ENCODE measurements at regions not wholly inside any gene's neighbourhood (a gene's known extent, or its start where the extent isn't known, plus 50 kb on each side); places are given as distances from the start of the nearest gene placed in this dataset.
"Not testable (repeated sequence)": the region's sequence is repeated elsewhere in the genome, so short reads cannot be mapped to it uniquely, and the experiment has no call there.

DNA sequence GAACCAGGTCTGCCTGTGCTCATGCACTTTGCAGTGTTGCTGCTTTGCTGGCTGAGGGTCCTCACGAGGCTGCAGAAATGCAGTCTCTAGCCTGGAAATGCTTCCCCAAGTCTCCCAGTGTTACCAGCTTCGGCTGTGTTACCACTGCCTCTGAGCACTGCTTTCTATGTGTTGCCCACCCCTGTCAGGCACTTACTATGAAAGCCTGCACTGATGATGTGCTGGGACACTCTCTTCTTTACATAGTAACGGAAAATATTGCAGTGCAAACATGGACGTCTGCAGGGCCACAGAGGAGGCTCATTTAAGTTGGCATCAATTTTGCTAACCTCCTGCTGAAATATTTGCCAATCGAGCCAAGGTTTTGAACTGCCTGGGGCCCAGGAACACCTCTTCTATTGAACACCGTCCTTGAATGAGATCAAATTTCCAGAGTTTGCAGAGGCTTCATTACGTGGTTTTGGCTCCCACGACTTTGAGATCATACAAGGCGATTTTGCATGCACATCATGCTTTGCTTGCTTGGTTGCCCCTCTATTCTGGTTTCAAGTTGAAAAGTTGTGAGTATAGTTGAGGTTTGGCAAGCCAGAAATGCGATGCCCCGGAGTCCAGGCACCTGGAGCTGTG is 404.7 kb upstream of the PODXL start:
- DNase-seq: no peak

DNA sequence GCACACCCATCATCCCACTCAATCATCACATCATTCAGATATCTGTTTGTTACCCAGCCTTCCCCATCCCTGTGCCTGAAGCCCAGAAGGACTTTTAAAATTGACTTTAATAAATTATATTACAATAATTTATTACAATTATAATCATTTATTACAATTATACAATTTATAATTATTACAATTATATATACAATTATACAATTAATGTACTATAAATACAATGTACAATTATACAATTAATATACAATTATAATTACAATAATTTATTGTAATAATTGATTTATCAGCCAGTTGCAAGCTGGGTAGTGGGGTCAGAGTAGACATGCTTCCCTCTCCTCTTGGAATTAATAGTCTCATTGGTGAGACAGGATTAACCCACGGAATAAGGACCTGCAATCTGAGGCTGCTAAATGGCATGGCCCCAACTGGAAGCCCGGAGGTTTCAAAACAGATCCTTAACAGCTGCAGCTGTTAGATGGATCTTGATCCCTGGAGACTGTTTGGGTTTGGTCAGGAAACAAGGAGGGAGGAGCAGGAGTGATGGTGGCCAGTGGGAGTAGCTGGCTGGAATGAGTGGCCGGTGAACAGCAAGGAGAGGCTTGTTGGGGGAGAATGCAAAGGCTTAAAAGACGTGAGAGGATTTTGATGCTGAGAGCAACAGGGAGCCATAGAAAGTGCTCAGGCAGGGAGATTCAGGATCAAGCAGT is 402.8 kb upstream of the PODXL start:
- DNase-seq: no peak

DNA sequence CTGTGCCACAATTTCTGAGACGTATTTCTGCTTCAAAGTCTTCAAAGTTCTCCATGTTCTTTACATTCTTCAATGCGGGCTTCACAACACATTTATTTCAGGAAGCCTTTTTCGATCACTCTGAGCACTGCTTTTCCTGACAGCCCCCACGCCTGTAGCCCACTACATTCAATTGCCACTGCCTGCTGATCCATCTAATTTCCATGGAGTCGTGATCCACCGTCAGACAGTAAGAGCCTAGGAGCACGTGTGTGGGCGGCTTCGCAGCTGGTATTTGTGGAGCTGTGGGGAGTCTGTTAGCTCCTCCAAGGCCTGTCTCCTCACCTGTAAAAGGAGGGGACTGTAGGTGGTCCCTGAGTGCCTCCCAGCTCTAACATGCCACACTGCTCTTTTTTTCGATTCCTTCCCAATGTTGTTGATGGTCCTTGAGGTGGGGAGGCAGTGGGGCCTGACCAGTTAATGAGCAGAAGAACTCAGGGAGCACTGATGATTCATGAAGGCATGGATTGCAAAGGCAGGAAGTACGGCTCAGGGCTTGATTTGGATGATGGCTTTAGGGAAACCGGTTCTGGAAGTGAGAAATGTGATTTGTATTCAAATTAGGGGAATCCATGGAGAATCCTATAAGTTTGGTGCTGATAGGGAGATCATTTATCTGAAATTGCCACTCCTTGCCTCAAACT is 401.1 kb upstream of the PODXL start:
- peak in 7 of 56 donors; percentile 7 to 60 (median 16) for DNase-seq

DNA sequence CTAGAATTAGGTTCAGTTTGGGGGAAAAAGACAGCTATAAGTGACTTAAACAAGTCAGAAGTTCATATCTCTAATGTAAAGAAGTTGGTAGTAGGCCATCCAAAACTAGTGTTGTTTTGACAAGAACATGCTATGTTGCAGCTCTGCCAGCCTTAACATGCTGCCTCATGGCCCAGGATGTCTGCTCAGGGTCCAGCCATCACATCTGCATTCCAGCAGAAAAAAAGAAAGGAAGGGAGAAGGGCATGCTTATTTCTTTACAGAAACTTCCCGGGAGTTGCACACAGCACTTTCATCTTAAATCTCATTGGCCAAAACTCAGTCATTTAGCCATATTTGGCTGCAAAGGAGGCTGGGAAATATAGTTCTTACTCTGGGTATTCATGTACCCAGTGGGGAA is 400.4 kb upstream of the PODXL start:
- DNase-seq: no peak

DNA sequence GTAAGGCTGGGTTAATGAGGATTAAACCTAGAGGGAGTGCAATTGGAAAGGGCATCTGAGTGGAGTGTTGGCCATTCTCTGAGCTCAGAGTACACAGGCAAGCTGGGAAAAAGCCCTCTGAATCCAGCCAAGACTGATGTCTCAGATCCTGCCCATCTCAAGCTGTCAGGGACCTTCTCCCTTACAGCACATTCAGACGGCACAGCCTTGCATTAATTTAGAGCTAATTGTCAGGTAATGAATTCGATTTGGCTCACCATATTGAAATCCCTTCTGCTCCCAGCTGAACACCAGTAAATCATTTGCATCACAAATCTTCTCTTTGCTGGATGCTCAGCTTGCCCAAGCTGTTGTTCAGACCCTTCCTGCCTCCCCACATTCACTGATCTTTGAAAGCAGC is 399.3 kb upstream of the PODXL start:
- no peak for DNase-seq

DNA sequence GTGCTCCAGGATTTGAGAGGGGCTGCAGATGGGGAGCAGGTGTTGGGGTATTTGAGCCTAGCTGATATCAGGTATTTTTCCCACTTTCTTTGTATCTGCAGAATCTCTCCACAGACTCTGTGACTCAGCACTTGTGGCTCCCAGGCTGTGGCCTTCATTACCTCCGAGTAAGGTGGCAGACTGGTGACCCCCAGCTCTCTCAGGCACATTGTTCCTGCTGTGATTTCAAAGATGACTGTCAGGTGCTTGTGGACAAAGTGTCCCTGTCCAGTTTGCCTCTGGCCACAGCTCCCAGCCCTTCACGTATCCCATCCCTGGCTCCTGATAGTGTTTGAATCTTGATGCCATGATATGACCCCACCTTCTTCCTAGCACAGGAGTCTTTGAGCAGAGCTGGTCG is 396.8 kb upstream of the PODXL start:
- DNase-seq: no peak

DNA sequence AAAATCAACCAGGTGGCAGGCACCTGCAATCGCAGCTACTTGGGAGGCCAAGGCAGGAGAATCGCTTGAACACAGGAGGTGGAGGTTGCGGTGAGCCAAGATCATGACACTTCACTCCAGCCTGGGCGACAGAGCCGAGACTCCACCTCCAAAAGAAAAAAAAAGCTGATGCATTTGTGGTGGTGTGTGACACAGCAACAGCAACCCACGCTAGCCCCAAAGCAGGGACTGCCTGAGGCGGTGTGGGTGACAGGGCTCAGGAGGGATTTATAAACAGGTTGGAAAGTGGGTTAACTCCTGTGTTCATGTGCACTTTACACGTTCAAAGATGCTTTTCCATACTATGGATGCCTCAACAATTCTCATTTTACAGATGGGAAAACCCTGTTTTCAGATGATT is 395.9 kb upstream of the PODXL start:
- DNase-seq: no peak

DNA sequence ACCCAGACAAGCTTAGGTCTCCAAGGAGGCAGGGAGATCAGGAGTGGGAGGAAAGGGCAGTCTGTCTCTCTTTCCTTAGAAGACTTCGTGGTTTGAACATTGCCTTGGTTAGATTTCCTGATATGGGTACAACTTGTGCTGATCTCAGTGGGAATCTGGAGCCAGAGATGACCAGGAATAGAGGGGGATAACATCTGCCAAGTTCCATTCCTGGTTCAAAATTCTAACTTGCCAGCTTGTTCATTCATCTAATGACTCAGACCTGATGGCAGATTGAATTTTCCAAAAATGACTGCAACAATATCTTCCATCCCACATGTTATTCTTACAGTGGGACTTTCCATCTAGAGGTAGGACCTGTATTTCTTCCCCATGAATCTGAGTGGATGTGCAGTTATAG is 394.3 kb upstream of the PODXL start:
- no peak for DNase-seq

DNA sequence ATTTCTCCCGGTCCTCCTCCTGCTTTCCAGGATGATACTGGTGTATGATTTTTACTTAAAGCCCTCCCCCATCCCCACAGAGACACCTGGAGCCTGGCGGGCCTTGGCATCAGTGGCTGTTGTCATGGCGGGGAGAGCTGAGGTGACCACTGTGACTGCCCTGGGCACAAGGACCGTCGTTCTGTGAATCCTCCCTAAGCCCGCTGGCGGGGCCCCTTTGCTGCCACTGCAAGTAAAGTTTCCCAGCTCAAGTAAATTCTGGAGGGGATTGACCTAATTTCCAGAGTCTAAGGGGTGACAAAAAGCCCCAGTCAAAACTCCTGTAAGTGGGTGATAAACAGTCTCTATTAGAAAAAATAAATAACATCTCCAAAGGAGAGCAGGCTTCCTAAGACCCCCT is 393.2 kb upstream of the PODXL start:
- DNase-seq: no peak

DNA sequence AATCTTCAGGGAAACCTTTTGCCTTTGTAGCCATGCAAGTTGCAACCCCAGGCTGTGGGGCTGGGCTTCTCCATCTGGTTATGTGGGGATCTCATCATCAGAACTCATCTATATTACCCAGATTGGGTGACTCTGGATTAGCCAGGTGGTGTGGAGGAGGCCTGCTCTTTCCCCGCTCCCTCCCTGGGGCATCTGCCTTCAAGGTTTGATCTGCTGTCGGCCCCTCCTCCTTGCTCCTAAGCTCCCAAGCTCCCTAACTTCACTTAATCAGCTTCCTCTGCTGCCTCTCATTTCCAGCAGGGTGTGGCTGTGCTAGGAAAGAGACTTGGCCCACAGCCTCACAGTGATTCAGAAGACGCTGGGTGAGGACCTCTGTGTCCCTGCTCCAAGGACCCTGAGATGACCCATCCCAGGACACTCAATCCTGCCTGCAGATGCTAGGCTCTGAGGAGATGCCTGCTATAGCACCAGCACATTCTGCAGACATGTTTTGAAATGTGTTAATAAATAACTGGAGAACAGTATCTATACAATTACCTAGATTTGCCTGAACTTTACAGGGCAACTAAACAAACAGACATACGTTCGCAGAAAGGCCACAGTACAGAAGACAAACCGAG is 392.1 kb upstream of the PODXL start:
- peak in 1 of 56 donors; percentile 6 for DNase-seq

DNA sequence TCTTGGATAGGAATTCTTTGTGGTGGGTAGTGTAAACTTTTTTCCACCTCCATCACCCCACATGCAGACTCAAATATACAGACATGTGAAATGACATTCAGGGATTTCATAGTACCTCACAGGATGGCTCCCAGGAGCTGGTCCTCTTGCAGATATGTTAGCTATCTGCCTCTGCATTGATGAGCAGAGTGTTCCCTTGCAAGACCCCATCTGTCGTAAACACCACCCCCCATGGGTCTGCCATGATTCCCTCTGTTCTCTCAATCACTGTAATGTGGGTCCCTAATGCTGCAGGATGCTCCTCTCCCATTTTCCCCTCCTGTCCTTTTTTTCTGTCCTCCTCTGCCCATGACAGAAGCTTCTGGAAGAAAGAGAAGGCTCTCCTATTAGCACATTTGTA is 391.2 kb upstream of the PODXL start:
- DNase-seq: no peak

DNA sequence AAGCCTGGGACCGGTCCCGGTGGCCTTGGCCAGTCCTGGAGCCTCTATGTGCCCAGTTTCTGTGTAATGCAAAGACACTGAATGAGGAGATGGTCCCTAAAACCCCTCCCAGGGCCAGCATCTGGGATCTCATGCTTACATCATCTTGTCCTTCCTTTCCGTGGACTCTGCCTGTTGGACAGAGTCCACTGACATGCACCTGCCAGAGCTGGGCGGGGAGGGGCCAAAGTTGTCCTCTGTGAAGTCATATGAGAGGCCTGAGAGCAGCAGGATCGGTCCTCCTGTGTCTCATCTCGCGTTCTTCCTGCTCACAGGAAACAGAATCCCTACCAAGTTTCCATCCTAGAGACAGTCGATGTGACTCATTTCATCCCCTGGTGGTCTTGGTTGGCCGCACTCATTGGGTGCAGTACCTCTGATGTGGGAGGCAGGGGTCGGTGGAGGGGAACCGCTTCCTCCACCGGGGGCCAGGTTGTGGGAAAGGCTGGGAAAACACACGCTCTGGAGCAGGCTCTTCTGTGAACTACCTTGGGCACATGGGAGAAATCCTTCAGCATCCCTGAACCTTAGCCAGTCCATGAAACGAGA is 389.6 kb upstream of the PODXL start:
- DNase-seq: no peak

DNA sequence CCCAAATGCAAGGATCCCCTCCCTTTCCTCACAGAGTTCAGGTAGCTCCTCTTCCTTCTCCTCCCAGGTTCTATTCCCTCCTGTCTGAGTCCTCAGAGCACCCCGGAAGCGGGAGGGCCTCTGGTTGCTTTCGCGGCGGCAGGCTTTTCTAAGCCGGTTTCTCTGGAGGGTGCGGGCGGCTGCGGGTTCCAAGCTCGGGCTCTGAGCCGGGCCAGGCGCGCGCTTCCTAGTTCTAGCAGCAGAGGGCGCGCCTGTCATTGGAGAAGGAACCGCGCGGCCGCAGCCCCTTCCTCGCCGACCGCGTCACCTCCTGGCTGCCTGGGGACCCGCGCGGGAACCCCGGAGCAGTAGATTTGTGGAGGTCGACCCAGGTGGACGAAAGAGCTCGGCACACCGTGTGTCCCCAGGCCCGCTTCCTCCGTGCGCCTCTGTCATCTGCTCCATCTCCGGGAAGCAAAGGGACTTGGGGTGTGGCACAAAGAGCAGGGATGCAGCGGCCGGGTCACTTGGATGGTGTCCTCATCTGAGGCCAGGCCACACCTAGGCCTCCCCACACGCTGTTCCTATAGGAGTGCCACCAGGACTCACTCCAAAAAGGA is 389.0 kb upstream of the PODXL start:
- DNase-seq: peak in 41 of 56 donors; percentile 8 to 70 (median 30)

DNA sequence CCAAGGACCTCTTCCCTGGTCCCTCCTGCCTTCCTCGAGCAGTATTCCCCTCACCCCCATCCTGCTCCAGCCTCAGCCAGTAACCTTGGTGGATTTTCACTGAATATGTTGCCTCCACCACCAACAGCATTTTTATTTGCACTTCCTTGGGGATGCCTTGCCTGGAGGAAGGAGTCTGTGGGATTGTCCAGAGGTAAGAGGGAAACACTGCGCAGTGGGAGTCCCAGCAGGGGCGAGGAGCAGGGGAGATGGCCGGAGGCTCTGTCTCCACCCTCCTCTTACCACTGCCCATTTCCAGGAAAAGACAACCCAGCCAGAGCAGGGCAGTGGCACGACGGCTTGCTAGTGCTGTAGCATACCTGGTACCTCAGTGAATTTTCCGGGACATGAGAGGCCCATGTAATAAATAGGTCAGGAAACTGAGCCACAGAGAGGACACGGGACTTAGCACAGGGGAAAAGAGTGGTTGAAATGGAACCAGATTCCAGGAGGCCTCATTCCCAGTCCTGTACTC is 388.2 kb upstream of the PODXL start:
- DNase-seq: no peak

DNA sequence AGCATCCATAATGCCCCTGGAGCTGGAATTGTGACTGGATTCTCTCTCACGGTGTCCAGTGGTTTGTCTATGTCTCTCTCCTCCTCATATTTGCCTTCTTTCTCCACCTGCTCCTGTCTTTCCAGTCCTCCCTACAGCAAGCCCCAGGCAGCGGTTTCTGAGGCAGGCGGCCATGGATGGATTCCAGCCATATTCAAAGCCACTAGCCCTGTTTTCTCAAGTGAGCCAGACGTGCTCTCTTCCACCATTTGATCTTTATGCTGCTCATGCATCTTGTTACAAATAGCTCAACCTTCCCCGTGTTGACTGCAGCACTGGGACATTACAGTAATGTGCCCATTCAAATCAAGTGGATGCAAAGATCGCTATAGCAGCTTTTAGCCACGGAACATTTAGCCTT is 387.2 kb upstream of the PODXL start:
- no peak for DNase-seq

DNA sequence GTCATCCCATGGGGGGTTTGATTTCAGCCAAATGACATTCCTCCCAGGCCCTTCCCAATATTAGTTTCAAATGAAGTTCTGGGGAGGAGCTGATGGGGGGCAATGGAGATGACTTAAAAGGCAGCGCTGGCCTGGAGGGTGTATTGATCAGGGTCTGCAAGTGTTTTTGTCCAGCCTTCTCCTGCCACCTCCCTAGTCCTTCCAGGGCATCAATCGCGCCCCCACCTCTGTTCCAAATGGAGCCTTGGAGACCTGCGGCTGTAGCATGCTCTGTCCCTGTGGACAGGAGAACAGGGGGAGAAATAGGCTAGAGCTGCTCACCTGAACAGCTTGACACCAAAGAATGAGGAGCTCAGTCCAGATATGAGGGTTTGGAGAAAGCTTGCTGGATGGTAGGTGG is 386.8 kb upstream of the PODXL start:
- DNase-seq: no peak

DNA sequence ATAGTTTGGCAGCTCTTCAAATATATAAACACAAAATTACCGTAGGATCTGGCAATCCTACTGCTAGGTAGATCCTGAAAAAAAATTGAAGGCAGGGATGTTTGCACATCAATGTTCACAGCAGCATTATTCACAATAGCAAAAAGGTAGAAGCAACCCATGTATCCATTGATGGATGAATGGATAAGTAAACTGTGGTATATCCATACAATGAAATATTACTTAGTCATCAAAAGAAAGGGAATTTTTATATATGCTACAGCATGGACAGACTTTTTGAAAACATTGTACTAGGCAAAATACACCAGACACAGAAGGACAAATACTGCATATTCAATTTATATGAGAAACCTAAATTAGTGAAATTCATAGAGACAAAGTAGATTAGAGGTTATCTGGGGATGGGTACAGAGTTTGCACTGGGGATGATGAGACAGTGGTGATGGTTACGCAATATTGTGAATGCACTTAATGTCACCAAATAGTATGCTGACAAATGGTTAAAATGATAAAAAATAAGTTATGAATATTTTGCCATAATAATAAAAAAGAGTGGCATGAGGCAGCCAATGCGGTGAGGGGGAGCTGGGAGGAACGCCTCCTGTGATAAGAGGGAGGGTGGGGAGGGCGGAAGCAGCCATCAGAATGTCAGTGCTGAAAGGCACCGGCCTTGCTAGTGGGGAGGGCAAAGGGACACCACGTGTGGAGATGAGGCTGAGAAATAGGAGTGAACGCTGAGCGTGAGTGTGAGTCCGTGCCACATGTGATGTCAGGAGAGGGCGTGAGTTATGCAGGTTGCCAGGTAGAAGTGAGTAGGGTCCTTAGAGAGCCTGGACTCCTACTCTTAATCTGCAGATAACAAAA is 386.1 kb upstream of the PODXL start:
- DNase-seq: no peak

DNA sequence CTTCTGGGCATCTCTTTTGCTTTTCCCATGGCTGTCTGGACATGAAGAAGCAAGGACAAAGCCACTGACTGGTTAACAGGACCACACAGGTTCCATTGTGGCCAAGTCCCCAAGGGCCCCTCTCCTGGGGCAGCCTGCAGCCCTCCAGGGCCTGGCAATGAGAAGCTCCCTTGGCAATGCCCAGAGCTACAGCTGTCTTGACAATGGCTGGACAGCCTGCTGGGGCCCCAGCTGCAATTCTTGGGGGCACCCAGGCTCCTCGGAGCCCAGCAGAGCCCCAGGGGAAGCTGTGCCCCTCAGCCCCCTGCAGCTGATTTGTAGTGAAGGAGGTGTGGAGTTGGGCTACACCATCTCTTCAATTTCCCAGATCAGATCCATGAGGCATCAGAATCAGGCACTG is 384.9 kb upstream of the PODXL start:
- no peak for DNase-seq

DNA sequence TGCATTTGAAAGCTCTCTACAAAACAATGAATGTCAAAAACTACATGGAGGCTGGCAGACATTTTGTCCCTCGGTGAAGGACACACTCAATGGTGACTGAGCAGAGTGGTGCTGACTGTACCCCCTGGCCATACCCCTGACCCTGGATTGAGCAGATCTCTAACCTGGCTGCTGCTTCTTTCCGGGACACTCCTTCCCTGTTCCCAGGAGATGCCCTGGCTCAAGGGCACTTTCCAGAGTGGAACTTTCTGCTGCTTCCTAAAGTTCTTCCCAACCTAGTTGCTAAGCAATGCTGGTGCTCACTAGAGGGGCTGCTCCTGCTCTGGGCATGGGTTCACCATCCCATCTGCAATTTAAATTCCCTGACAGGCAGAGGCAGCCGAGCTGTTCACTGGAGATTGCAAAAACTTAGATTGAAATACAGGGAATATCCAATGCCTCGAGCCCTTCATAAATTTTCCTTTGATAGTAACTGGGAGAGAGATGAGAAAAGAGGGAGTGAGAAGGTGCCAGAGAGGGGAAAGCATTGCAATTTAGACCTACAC is 384.3 kb upstream of the PODXL start:
- DNase-seq: no peak

DNA sequence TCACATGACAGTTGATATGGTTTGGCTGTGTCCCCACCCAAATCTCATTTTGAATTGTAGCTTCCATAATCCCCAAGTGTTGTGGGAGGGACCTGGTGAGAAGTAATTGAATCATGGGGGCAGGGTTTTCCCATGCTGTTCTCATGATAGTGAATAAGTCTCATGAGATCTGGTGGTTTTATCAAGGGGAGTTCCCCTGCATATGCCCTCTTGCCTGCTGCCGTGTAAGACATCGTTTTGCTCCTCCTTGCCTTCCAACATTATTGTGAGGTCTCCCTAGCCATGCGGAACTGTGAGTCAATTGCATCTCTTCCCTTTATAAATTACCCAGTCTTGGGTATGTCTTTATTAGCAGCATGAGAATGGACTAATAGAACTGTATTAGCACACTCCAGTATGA is 382.4 kb upstream of the PODXL start:
- not testable (repeated sequence) for DNase-seq
